ENCODE measurements at regions not wholly inside any gene's neighbourhood (a gene's known extent, or its start where the extent isn't known, plus 50 kb on each side); places are given as distances from the start of the nearest gene placed in this dataset.

DNA sequence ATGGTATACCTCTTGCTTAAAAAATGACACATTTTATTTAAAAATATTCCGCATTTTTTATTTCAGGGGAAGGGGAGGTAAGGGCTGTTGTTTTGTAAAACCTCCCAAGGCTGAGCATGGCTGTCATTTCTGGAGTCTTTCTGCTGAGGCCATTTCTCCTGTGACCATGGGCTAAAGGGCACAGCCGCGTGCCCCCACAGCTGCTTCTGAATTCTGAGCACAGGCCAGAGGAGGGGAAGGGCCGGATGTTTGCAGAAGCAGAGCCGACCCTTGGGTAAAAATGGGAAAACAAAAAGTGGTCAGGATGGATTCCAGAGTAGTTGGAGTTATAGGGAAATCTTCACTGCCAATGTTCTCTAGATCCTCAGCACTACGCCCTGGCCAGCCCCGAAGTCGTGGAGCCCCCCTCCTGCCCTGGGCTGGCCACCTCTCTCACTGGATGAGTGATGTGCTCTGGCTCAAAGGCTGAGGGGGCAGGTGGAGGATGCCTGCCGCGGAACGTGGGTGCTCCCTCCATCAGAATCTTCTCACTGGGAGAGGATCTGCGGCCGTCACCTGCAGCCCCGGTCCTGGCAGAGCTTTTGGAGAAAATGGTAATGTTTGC is 131.3 kb upstream of the ZEB1 start:
- no peak overlapping the region for H3K4me2 ChIP-seq
- no peaks in the 10 kb centered on the region for H3K9me3 ChIP-seq
- DNase-seq: no peak
- H4K20me1 ChIP-seq (ENCODE audit: insufficient read depth): no peaks in the 10 kb centered on the region
- H3K27me3 ChIP-seq (ENCODE audit: insufficient read depth): no peaks in the 10 kb centered on the region
- no peaks in the 10 kb centered on the region for H3K9me2 ChIP-seq
- no peaks in the 10 kb centered on the region for H3K4me1 ChIP-seq (ENCODE audit: control insufficient read depth in 1 of 2, insufficient read depth in 2 of 2, low read depth in 1 of 2, low read length in 1 of 2)
- WGBS (ENCODE audit: low lambda C conversion rate): 81% methylated on average over 12 of the region's 14 CpGs
- ChIA-PET POLR2A (no interaction called here), CTCF (interaction anchor here (0.6 kb wide), 1 partner anchor 475 kb away, joined by 3 read pairs; no protein-coding TSS in a partner anchor)
- no peak overlapping the region for H3K9ac ChIP-seq
- no peaks in the 10 kb centered on the region for H3F3A ChIP-seq (replicated peaks; ENCODE audit: insufficient read depth)
- no peaks in the 10 kb centered on the region for H3K79me2 ChIP-seq (ENCODE audit: insufficient read depth)
- H3K36me3 ChIP-seq (replicated peaks in 1 of 2; ENCODE audit: control insufficient read depth in 1 of 2, insufficient read depth in 2 of 2, low read length in 1 of 2): no peaks in the 10 kb centered on the region
- no peak overlapping the region for H2AFZ ChIP-seq (ENCODE audit: low read depth)
- no peak overlapping the region for H3K27ac ChIP-seq (ENCODE audit: low read depth in 2 of 2, low read length in 1 of 2)
- no peak for TF ChIP-seq MXI1 (IDR thresholded peaks at IDR 0.05; ENCODE audit: low read depth, low read length)
- H3K4me3 ChIP-seq (ENCODE audit: low read depth in 2 of 2, low read length in 1 of 2): no peak overlapping the region

DNA sequence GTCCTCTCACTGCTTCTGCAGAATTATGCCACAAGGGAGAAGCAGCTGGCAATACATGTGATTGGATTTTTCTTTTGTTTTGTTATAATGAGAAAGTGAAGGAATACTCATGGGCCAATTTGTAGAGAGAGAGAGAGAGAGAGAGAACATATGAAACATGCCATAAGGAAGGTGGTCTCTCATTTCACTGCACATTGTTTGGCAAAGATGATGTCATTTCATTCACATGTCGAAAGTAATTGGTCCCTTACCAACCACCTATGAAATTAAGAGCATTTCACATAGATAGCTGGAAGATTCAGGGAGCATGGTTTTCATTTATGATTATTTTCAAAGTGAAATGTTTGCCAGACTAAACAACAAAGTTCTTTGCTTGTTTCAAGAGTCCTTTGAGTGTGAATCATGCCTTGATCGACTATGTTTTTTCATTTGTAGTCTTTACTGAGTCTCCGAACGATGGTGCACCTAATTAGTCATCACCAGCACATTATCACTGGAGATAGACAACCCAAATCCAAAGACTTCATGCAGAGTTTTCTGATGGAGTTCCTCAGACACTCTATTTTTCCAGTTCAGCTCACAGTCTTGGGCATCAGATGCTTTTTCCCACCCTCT is 130.1 kb upstream of the ZEB1 start:
- H3K4me1 ChIP-seq (ENCODE audit: control insufficient read depth in 1 of 2, insufficient read depth in 2 of 2, low read depth in 1 of 2, low read length in 1 of 2): no peaks in the 10 kb centered on the region

More for the DNA sequence above, 130.1 kb upstream of the ZEB1 start:
- TF ChIP-seq MXI1 (IDR thresholded peaks at IDR 0.05; ENCODE audit: low read depth, low read length): no peak
- TF ChIP-seq POLR2AphosphoS5 (IDR thresholded peaks at IDR 0.05; ENCODE audit: low read depth, low read length): no peak
- TF ChIP-seq RCOR1 (IDR thresholded peaks at IDR 0.05; ENCODE audit: low read length): no peak
- no peak for TF ChIP-seq FOXJ3 (CRISPR knock-in tag; IDR thresholded peaks at IDR 0.05)
- TF ChIP-seq, protein P1, sequence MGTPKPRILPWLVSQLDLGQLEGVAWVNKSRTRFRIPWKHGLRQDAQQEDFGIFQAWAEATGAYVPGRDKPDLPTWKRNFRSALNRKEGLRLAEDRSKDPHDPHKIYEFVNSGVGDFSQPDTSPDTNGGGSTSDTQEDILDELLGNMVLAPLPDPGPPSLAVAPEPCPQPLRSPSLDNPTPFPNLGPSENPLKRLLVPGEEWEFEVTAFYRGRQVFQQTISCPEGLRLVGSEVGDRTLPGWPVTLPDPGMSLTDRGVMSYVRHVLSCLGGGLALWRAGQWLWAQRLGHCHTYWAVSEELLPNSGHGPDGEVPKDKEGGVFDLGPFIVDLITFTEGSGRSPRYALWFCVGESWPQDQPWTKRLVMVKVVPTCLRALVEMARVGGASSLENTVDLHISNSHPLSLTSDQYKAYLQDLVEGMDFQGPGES (IDR thresholded peaks at IDR 0.05; ENCODE audit: low read depth, low read length): no peak
- TF ChIP-seq, protein P2, sequence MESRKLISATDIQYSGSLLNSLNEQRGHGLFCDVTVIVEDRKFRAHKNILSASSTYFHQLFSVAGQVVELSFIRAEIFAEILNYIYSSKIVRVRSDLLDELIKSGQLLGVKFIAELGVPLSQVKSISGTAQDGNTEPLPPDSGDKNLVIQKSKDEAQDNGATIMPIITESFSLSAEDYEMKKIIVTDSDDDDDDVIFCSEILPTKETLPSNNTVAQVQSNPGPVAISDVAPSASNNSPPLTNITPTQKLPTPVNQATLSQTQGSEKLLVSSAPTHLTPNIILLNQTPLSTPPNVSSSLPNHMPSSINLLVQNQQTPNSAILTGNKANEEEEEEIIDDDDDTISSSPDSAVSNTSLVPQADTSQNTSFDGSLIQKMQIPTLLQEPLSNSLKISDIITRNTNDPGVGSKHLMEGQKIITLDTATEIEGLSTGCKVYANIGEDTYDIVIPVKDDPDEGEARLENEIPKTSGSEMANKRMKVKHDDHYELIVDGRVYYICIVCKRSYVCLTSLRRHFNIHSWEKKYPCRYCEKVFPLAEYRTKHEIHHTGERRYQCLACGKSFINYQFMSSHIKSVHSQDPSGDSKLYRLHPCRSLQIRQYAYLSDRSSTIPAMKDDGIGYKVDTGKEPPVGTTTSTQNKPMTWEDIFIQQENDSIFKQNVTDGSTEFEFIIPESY (IDR thresholded peaks at IDR 0.05; ENCODE audit: borderline replicate concordance, low read depth): no peak
- no peak for TF ChIP-seq ELF1 (IDR thresholded peaks at IDR 0.05)
- no peak for TF ChIP-seq TCF12 (IDR thresholded peaks at IDR 0.05)
- TF ChIP-seq YY1 (IDR thresholded peaks at IDR 0.05; ENCODE audit: low read depth): no peak
- TF ChIP-seq SIN3A (IDR thresholded peaks at IDR 0.05; ENCODE audit: borderline replicate concordance, low read depth, low read length): no peak
- TF ChIP-seq GATA2 (CRISPR knock-in tag; IDR thresholded peaks at IDR 0.05): no peak
- TF ChIP-seq, protein P3, sequence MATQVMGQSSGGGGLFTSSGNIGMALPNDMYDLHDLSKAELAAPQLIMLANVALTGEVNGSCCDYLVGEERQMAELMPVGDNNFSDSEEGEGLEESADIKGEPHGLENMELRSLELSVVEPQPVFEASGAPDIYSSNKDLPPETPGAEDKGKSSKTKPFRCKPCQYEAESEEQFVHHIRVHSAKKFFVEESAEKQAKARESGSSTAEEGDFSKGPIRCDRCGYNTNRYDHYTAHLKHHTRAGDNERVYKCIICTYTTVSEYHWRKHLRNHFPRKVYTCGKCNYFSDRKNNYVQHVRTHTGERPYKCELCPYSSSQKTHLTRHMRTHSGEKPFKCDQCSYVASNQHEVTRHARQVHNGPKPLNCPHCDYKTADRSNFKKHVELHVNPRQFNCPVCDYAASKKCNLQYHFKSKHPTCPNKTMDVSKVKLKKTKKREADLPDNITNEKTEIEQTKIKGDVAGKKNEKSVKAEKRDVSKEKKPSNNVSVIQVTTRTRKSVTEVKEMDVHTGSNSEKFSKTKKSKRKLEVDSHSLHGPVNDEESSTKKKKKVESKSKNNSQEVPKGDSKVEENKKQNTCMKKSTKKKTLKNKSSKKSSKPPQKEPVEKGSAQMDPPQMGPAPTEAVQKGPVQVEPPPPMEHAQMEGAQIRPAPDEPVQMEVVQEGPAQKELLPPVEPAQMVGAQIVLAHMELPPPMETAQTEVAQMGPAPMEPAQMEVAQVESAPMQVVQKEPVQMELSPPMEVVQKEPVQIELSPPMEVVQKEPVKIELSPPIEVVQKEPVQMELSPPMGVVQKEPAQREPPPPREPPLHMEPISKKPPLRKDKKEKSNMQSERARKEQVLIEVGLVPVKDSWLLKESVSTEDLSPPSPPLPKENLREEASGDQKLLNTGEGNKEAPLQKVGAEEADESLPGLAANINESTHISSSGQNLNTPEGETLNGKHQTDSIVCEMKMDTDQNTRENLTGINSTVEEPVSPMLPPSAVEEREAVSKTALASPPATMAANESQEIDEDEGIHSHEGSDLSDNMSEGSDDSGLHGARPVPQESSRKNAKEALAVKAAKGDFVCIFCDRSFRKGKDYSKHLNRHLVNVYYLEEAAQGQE (IDR thresholded peaks at IDR 0.05; ENCODE audit: low read depth, low read length): no peak
- TF ChIP-seq TEAD4 (IDR thresholded peaks at IDR 0.05; ENCODE audit: borderline replicate concordance, insufficient read depth): no peak
- TF ChIP-seq EP300 (IDR thresholded peaks at IDR 0.05; ENCODE audit: borderline replicate concordance in 1 of 2, low read depth in 1 of 2, low read length in 1 of 2): no peak
- TF ChIP-seq RXRA (IDR thresholded peaks at IDR 0.05; ENCODE audit: borderline replicate concordance, low read depth): no peak
- whole genome bisulfite sequencing (ENCODE audit: low lambda C conversion rate): 72% methylated on average over 4 of the region's 4 CpGs
- H3K27ac ChIP-seq (ENCODE audit: low read depth in 2 of 2, low read length in 1 of 2): no peak overlapping the region
- no peaks in the 10 kb centered on the region for H3K27me3 ChIP-seq (ENCODE audit: insufficient read depth)
- POLR2A ChIA-PET: no interaction called here
- H3K36me3 ChIP-seq (replicated peaks in 1 of 2; ENCODE audit: control insufficient read depth in 1 of 2, insufficient read depth in 2 of 2, low read length in 1 of 2): no peaks in the 10 kb centered on the region
- H3K4me3 ChIP-seq (ENCODE audit: low read depth in 2 of 2, low read length in 1 of 2): no peak overlapping the region
- no peak overlapping the region for H3K9ac ChIP-seq
- no peak for DNase-seq
- no peaks in the 10 kb centered on the region for H3K9me2 ChIP-seq
- CTCF ChIA-PET: interaction anchor here (0.5 kb wide), 1 partner anchor 366 kb away, joined by 3 read pairs; no protein-coding TSS in a partner anchor
- H3F3A ChIP-seq (replicated peaks; ENCODE audit: insufficient read depth): no peaks in the 10 kb centered on the region
- no peaks in the 10 kb centered on the region for H3K79me2 ChIP-seq (ENCODE audit: insufficient read depth)
- H3K4me2 ChIP-seq: no peak overlapping the region
- H4K20me1 ChIP-seq (ENCODE audit: insufficient read depth): no peaks in the 10 kb centered on the region
- no peak overlapping the region for H2AFZ ChIP-seq (ENCODE audit: low read depth)
- no peaks in the 10 kb centered on the region for H3K9me3 ChIP-seq
